Parathyroid adenoma (tissue), 2 donors: ENCODE measurements at regions not wholly inside any gene's neighbourhood (a gene's known extent, or its start where the extent isn't known, plus 50 kb on each side); places are given as distances from the start of the nearest gene placed in this dataset.

Source experiments
- H2AFZ ChIP-seq: fragments of 300-600 bp; sonication (generic); one replicate; pipeline ENCODE4 v1.7.0; 2017; ENCODE audit warnings: antibody characterized with exemption, mild to moderate bottlenecking
- H3K27ac ChIP-seq: fragments of 300-600 bp; sonication (generic); one replicate; pipeline ENCODE4 v1.7.0; 2017
- H3K27me3 ChIP-seq: fragments of 300-600 bp; sonication (generic); one replicate; pipeline ENCODE4 v1.7.0; 2017; ENCODE audit warnings: low read length; ENCODE audit not compliant: control insufficient read depth, insufficient read depth
- H3K36me3 ChIP-seq: fragments of 300-600 bp; sonication (generic); one replicate; pipeline ENCODE4 v1.7.0; 2017; ENCODE audit warnings: low read length; ENCODE audit not compliant: control insufficient read depth, insufficient read depth
- H3K4me1 ChIP-seq: fragments of 300-600 bp; sonication (generic); one replicate; pipeline ENCODE4 v1.7.0; 2017; ENCODE audit warnings: control low read depth
- H3K4me2 ChIP-seq: fragments of 300-600 bp; sonication (generic); one replicate; pipeline ENCODE4 v1.7.0; 2017; ENCODE audit warnings: low read length
- H3K4me3 ChIP-seq: fragments of 300-600 bp; sonication (generic); one replicate; pipeline ENCODE4 v1.7.0; 2017; ENCODE audit warnings: low read depth, low read length
- H3K79me2 ChIP-seq: fragments of 300-600 bp; sonication (generic); one replicate; pipeline ENCODE4 v1.7.0; 2017; ENCODE audit warnings: control low read depth
- H3K9ac ChIP-seq: fragments of 300-600 bp; sonication (generic); one replicate; pipeline ENCODE4 v1.7.0; 2017; ENCODE audit warnings: mild to moderate bottlenecking
- H3K9me3 ChIP-seq: fragments of 300-600 bp; sonication (generic); one replicate; pipeline ENCODE4 v1.7.0; 2017; ENCODE audit warnings: low read length; ENCODE audit not compliant: control insufficient read depth
- TF ChIP-seq, protein P1 (sequence below): fragments of 300-600 bp; sonication (generic); IDR thresholded peaks from one replicate; pipeline ENCODE4 v1.7.0; 2017; ENCODE audit warnings: antibody characterized with exemption, mild to moderate bottlenecking
- donor health status: primary hyperparathyroidism.

DNA sequence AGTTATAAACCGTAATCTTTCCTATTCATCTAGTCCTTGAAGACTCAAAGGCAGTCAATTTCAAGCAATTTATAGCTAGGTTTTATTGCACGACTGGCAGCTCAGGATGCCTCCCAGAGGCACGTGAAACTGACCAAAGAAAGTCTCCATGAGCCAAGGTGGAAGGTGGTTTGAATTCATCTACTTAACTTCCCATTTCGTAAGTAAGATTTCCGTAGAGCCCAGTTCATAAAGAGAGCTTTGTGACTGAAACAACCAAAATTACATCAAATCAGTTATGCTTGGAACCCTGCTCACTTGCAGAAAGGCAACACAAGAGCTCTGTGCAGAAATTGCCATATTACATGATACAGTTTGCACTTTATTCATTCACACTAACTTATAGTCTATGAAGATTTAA is 556.0 kb downstream of the TRIML1 start:
- no peaks in the 10 kb centered on the region for H3K4me1 ChIP-seq

DNA sequence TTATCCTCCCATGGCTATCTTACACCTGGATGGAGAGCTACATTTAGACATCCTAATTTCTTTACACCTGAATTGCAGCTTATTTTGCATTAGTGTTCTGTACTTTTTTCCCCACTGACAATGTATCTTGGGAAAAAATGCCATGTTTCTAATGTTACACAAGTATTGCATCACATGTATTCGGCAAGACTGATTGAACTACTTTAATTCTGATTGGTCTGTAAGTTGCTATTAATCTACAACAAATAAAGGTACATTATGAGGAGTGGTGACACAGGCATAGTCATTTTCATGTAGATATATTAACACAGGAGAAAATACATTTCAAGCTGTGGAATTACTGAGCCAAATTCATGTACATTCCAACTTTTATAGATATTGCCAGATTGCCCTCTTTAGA is 558.0 kb downstream of the TRIML1 start:
- no peaks in the 10 kb centered on the region for H3K4me1 ChIP-seq
- H3K9me3 ChIP-seq, result no peaks in the 10 kb centered on the region
- no peak overlapping the region for H3K9ac ChIP-seq
- H3K27ac ChIP-seq, result no peak overlapping the region
- no peaks in the 10 kb centered on the region for H3K79me2 ChIP-seq
- no peaks in the 10 kb centered on the region for H3K36me3 ChIP-seq
- no peak overlapping the region for H2AFZ ChIP-seq
- H3K4me2 ChIP-seq, result no peak overlapping the region
- TF ChIP-seq, protein P1, sequence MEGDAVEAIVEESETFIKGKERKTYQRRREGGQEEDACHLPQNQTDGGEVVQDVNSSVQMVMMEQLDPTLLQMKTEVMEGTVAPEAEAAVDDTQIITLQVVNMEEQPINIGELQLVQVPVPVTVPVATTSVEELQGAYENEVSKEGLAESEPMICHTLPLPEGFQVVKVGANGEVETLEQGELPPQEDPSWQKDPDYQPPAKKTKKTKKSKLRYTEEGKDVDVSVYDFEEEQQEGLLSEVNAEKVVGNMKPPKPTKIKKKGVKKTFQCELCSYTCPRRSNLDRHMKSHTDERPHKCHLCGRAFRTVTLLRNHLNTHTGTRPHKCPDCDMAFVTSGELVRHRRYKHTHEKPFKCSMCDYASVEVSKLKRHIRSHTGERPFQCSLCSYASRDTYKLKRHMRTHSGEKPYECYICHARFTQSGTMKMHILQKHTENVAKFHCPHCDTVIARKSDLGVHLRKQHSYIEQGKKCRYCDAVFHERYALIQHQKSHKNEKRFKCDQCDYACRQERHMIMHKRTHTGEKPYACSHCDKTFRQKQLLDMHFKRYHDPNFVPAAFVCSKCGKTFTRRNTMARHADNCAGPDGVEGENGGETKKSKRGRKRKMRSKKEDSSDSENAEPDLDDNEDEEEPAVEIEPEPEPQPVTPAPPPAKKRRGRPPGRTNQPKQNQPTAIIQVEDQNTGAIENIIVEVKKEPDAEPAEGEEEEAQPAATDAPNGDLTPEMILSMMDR, result no peak
- H3K27me3 ChIP-seq, result no peaks in the 10 kb centered on the region
- no peak overlapping the region for H3K4me3 ChIP-seq

More for the DNA sequence above, 556.0 kb downstream of the TRIML1 start:
- no peak overlapping the region for H2AFZ ChIP-seq
- H3K4me2 ChIP-seq, result no peak overlapping the region
- no peaks in the 10 kb centered on the region for H3K79me2 ChIP-seq
- H3K9me3 ChIP-seq, result no peaks in the 10 kb centered on the region
- TF ChIP-seq, protein P1, result no peak
- H3K27me3 ChIP-seq, result no peaks in the 10 kb centered on the region
- H3K4me3 ChIP-seq, result no peak overlapping the region
- H3K27ac ChIP-seq, result no peak overlapping the region
- H3K36me3 ChIP-seq, result no peaks in the 10 kb centered on the region
- no peak overlapping the region for H3K9ac ChIP-seq

DNA sequence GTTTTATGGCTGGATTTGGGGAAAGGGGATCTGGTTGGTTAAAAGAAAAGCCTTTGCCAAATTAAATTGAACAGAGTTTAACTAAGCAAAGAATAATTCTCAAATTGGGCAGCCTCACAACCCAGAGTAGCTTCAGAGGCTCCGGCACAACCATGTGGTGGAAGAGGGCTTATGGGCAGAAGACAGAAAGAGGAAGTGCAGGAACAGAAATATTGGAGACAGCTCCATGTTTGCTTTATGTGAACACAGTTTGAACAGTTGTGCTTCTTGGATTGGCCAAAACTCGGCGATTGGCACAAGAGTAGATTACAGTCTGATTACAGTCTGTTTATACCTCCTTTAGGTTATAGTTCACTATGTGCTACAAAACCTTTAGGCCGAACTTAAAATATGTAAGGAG is 562.7 kb downstream of the TRIML1 start:
- Histone ChIP-seq H3K4me3 (no peak overlapping the region), H3K36me3 (no peaks in the 10 kb centered on the region), H3K27ac (no peak overlapping the region), H3K9ac (no peak overlapping the region), H3K4me2 (no peak overlapping the region), H3K9me3 (no peaks in the 10 kb centered on the region), H3K79me2 (no peaks in the 10 kb centered on the region), H3K4me1 (no peaks in the 10 kb centered on the region), H2AFZ (no peak overlapping the region), H3K27me3 (no peaks in the 10 kb centered on the region)
- TF ChIP-seq, protein P1, result no peak

DNA sequence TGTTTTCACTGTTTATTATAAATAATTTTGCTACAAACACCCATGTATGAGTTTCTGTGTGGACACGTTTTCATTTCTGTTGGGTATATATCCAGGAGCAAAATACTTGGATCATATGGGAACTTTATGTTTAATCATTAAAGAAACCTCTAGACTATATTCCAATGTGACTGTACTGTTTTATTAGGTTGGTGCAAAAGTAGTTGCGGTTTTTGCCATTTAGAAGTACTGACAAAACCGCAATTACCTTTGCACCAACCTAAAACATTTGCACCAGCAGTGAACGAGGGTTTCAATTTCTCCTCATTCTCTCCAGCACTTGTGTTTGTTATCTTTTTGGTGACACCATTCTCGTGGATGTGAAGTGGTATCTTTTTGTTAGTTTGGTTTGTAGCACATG is 565.0 kb downstream of the TRIML1 start:
- TF ChIP-seq, protein P1, result no peak
- H3K27ac ChIP-seq, result no peak overlapping the region
- H3K4me2 ChIP-seq, result no peak overlapping the region

DNA sequence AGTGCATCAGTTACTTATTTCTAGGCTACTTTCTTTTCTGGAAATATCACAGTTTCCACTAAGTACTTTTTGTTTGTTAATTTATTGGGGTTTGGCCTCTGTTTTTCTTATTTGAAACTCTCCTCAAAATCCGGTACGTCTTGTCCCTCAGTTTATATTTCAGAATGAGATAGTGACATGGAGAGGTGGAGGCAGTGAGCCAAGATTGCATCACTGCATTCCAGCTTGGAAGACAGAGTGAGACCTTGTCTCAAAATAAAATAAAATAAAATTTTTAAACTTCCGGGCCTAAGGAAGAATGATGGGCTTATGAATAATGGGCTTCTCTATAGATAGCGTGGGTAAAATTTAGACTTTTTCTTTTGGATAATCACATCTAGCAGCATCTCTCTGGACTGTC is 567.8 kb downstream of the TRIML1 start:
- H3K79me2 ChIP-seq, result no peaks in the 10 kb centered on the region
- H3K36me3 ChIP-seq, result no peaks in the 10 kb centered on the region
- no peaks in the 10 kb centered on the region for H3K4me1 ChIP-seq
- H3K9me3 ChIP-seq, result no peaks in the 10 kb centered on the region
- H3K9ac ChIP-seq, result no peak overlapping the region
- TF ChIP-seq, protein P1, result no peak
- H3K27me3 ChIP-seq, result no peaks in the 10 kb centered on the region
- H3K27ac ChIP-seq, result no peak overlapping the region
- no peak overlapping the region for H3K4me3 ChIP-seq
- no peak overlapping the region for H3K4me2 ChIP-seq
- H2AFZ ChIP-seq, result no peak overlapping the region

More for the DNA sequence above, 565.0 kb downstream of the TRIML1 start:
- no peaks in the 10 kb centered on the region for H3K9me3 ChIP-seq
- H3K4me1 ChIP-seq, result no peaks in the 10 kb centered on the region
- H3K4me3 ChIP-seq, result no peak overlapping the region
- H2AFZ ChIP-seq, result no peak overlapping the region
- H3K27me3 ChIP-seq, result no peaks in the 10 kb centered on the region
- no peaks in the 10 kb centered on the region for H3K79me2 ChIP-seq
- H3K9ac ChIP-seq, result no peak overlapping the region
- H3K36me3 ChIP-seq, result no peaks in the 10 kb centered on the region
